Naive B cell (primary cell): ENCODE measurements at regions not wholly inside any gene's neighbourhood (a gene's known extent, or its start where the extent isn't known, plus 50 kb on each side); places are given as distances from the start of the nearest gene placed in this dataset.

Experiments used
- ATAC-seq, 2 donors: fragments of 150-1000 bp; cut with Tn5 transposase; 2 replicates each; pipeline ENCODE4 v1.10.0; 2021; ENCODE audit warnings: low read depth in 2 of 2, mild to moderate bottlenecking in 2 of 2, moderate library complexity in 2 of 2
- DNase-seq: peaks from one replicate; pipeline ENCODE4 v3.0.0; 2022
- H3K27ac Mint-ChIP-seq, 6 donors: one replicate each; pipeline ENCODE4 v1.8.0; 2020 to 2022; ENCODE audit warnings: mild to moderate bottlenecking in 6 of 6, mixed read lengths in 6 of 6, moderate library complexity in 5 of 6, inconsistent platforms in 2 of 6
- H3K27me3 Mint-ChIP-seq, 3 donors: one replicate each; pipeline ENCODE4 v1.8.0; 2021 to 2022; ENCODE audit warnings: mixed read lengths in 3 of 3, mild to moderate bottlenecking in 1 of 3
- H3K36me3 Mint-ChIP-seq, 2 donors: one replicate each; pipeline ENCODE4 v1.8.0; 2020 to 2022; ENCODE audit warnings: mixed read lengths in 2 of 2, inconsistent platforms in 1 of 2, mild to moderate bottlenecking in 1 of 2
- H3K4me1 Mint-ChIP-seq, 3 donors: one replicate each; pipeline ENCODE4 v1.8.0; 2020 to 2022; ENCODE audit warnings: mixed read lengths in 3 of 3, inconsistent platforms in 1 of 3, mild to moderate bottlenecking in 1 of 3, moderate library complexity in 1 of 3
- H3K4me3 Mint-ChIP-seq, 8 donors: one replicate each; pipeline ENCODE4 v1.8.0; 2020 to 2022; ENCODE audit warnings: mild to moderate bottlenecking in 8 of 8, mixed read lengths in 8 of 8, moderate library complexity in 8 of 8, inconsistent platforms in 2 of 8
- H3K9me3 Mint-ChIP-seq, 7 donors: one replicate each; pipeline ENCODE4 v1.8.0; 2020 to 2022; ENCODE audit warnings: mixed read lengths in 7 of 7, mild to moderate bottlenecking in 5 of 7, inconsistent platforms in 2 of 7, moderate library complexity in 1 of 7

DNA sequence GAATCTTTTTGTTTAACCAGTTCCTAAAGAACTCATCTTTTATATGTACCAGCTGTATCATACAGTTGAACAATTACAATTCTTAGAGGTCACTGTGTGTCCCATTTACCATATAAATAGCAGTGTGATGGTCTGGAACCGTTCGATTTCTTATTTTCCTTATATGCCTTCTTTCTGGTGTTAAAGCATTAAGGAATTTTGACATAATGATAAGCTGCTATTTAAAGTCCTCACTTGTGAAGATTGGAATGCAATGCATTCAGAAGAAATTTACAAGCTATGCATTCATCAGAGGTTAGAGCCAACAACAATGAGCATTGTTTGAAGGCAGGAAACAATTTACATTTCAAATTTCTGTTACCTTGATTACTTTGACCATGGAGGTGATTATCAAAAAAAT lies 80.0 kb upstream of the PRICKLE1 start:
- Mint-ChIP-seq H3K9me3 (peaks cover 0 to 8% (median 0%) of the 10 kb centered on the region in 7 donors), H3K36me3 (no peaks in the 10 kb centered on the region), H3K27ac (no peak overlapping the region), H3K4me3 (no peak overlapping the region), H3K27me3 (peaks cover 0 to 17% (median 9%) of the 10 kb centered on the region in 3 donors), H3K4me1 (no peaks in the 10 kb centered on the region)
- DNase-seq, result no peak
- no peak for ATAC-seq

DNA sequence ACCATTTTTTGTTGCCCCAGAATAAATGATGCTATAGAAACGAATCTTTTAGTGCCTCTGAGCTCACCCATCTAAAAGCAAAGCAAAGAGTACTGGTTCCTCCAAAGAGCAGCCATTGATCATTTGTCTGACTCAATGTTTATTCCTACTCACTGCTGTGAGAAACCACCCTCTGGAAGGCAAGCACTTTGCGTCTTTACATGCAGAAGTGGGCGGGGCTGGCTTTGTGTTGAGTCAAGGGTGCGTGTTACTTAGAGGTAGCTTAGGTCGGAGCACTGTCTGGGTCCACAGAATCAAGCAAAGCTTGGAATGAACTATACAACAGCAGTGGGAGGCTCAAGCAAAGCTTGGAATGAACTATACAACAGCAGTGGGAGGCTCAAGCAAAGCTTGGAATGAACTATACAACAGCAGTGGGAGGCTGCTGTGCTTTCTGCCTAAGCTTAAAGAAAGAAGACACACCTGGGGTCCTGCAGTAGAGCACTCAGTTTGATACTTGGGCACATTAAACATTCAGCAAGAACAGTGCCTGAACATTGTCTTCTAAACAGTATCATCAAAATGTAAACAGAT lies 77.2 kb upstream of the PRICKLE1 start:
- no peaks in the 10 kb centered on the region for H3K9me3 Mint-ChIP-seq
- ATAC-seq, result no peak
- H3K4me3 Mint-ChIP-seq, result no peak overlapping the region
- DNase-seq, result no peak
- no peaks in the 10 kb centered on the region for H3K4me1 Mint-ChIP-seq
- H3K27me3 Mint-ChIP-seq, result peaks cover 0 to 17% (median 14%) of the 10 kb centered on the region in 3 donors
- no peaks in the 10 kb centered on the region for H3K36me3 Mint-ChIP-seq
- H3K27ac Mint-ChIP-seq, result no peak overlapping the region

DNA sequence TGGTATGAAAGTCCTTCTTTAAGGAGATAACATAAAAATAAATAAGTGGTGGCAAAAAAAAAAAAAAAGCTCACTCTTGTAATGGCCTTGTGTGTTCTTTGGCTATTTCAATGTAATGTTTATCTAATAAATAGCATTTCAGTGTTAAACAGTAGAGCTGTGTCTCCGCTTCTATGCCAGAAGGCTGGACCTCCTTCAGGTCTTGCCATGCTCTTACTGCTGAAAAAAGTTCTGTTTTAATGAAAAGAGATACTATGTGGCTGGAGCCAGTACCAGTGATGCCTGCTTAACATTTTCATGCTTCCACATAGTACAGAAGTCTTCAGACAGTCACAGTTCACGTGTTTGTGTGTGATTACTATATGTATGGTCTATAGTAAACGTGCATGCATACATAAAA lies 74.1 kb upstream of the PRICKLE1 start:
- Mint-ChIP-seq H3K4me1 (no peaks in the 10 kb centered on the region), H3K4me3 (no peak overlapping the region), H3K36me3 (peaks cover 0 to 5% of the 10 kb centered on the region in 2 donors), H3K27me3 (peaks cover 0 to 17% (median 14%) of the 10 kb centered on the region in 3 donors), H3K27ac (no peak overlapping the region), H3K9me3 (peaks cover 0 to 15% (median 7%) of the 10 kb centered on the region in 7 donors)
- ATAC-seq (no peak), DNase-seq (no peak)

DNA sequence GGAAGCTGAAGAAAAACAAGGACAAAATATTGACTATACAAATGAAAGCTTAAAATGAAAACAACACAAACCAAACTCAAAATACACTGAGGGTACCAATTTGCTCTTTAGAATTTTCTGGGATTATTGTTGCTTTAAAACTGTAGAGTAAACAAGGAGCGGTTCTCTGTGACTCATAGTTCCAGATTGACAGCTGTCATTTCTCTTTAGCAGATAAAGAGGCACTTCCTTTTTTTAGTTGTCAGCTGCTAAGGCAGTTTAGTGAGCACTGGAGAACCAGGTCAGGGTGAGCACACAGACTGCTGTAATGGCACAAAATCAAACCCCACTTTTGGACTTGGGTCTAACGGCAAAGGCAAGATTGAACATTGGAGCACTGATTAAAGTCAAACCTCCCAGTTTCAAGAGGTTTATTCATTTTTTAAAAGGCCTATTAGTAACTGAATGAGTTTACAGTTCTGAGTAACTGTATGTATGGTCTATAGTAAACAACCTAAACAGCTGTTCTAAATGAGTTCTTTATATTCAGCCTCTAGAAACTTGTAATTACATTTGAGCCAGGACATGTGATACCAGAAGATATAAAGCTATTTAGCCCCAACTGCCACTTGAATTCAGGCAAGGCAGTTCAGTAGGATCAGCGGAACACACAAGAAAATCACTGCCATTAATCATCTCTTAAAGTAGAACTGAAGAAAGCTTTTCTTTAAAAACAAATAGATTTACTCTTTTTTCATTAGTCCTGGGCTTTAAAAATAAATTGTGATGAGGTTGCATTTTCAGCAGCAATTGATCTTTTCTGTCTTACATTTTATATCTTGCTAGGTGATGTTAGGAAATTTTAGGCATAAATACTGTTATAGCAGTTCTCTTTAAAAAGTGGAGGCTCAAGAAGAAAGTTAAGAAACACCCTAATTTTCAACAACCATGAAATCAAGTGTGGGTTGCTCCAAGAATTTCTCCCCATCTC lies 71.7 kb upstream of the PRICKLE1 start:
- DNase-seq (no peak), ATAC-seq (no peak)
- Mint-ChIP-seq H3K9me3 (peaks cover 0 to 21% (median 10%) of the 10 kb centered on the region in 7 donors), H3K4me3 (no peak overlapping the region), H3K4me1 (no peaks in the 10 kb centered on the region), H3K27me3 (peaks cover 0 to 14% (median 12%) of the 10 kb centered on the region in 3 donors), H3K27ac (no peak overlapping the region), H3K36me3 (peaks cover 0 to 5% of the 10 kb centered on the region in 2 donors)

DNA sequence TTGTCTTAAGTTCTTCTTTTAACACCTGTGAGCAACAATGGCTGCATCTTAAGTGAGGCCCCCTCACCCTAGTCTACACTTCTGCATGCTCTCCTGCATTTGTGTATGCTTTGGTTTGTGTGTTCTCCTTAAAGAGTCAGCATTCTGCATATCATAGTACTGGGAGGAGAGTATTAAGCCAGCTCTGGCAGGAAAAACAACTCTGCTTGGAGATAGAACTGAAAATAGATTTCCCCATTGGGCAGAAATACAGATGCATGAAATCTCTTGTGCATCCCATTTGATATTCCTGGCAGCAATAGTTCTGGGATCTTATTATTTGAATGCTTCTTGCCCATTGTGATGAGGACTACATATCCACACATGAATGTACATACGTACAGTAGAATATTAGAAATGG lies 70.6 kb upstream of the PRICKLE1 start:
- Mint-ChIP-seq H3K9me3 (peaks cover 0 to 21% (median 10%) of the 10 kb centered on the region in 7 donors), H3K27me3 (peaks cover 0 to 14% (median 9%) of the 10 kb centered on the region in 3 donors), H3K4me1 (no peaks in the 10 kb centered on the region), H3K27ac (no peak overlapping the region), H3K4me3 (no peak overlapping the region), H3K36me3 (peaks cover 0 to 5% of the 10 kb centered on the region in 2 donors)
- ATAC-seq, result no peak
- DNase-seq, result no peak

DNA sequence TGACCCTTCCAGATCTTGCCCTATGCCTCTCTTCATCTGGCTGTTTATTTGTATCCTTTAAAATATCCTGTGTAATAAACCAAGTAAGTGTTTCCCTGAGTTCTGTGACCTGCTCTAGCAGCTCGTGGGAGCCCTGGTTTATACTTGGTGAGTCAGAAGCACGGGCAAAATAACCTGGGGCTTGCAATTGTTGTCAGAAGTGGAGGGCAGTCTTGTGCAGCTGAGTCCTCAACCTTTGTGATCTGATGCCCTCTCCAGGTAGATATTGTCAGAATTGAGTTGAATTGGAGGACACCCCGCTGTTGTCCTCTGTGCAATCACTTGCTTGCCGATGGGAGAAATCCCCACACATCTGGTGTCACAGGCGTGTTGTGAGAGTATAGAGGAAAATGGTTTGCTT lies 62.5 kb upstream of the PRICKLE1 start:
- ATAC-seq, result no peak
- no peaks in the 10 kb centered on the region for H3K4me1 Mint-ChIP-seq
- peaks cover 0 to 4% (median 0%) of the 10 kb centered on the region in 3 donors for H3K27me3 Mint-ChIP-seq
- H3K9me3 Mint-ChIP-seq, result peaks cover 0 to 9% (median 0%) of the 10 kb centered on the region in 7 donors
- no peaks in the 10 kb centered on the region for H3K36me3 Mint-ChIP-seq
- DNase-seq, result no peak
- no peak overlapping the region for H3K27ac Mint-ChIP-seq
- no peak overlapping the region for H3K4me3 Mint-ChIP-seq

DNA sequence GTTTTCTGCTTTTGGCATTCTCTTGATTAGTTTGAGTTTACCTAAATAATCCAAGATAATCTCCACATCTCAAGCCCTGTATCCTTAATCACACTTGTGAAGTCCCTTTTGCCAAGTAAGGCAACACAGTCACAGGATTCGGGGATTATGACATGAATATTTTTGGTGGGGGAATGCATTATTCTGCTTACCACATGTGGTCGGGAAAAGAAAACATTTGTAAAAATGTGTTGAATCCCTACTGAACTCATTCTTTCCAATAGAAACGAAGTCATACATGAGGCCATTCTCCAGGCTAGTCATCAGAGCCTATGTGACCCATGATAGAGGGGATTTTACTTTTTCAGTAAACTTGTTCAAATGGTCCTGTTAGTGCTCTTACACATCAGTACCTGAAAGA lies 58.5 kb upstream of the PRICKLE1 start:
- DNase-seq (no peak), ATAC-seq (no peak)
- no peaks in the 10 kb centered on the region for H3K4me1 Mint-ChIP-seq
- peaks cover 0 to 5% (median 4%) of the 10 kb centered on the region in 3 donors for H3K27me3 Mint-ChIP-seq
- H3K36me3 Mint-ChIP-seq, result no peaks in the 10 kb centered on the region
- no peak overlapping the region for H3K27ac Mint-ChIP-seq
- H3K9me3 Mint-ChIP-seq, result peaks cover 0 to 6% (median 0%) of the 10 kb centered on the region in 7 donors
- H3K4me3 Mint-ChIP-seq, result no peak overlapping the region

DNA sequence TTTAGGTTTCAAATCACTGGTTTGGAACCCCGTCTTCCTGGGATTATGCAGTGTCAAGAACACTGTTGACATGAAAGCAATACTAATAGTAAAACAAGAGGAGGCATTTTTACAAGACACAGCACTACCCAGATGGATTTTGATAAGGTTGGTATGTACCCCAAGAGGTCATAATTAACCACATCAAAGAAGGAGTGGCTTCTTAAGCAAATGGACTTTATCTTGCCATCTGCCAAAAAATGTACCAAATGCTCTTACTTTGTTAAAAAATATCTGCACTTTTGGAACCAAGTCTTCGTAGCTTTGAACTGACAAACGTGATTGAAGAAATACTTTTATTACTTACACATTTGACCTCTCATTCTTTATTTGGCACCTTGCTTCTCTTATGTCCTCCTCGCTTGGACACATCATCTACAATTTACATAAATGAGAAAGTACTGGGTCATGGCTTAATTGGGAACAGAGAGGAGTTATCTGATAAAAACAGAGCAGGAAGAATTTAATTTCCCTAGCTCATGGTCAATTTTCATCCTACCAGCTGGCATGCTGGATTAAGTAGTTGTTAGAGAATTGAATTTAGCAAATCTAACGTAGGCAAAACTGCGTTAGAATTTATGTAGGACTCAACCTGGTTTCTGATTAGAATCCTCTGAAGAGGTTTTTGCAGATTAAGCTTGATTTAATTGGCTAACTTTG lies 54.5 kb upstream of the PRICKLE1 start:
- no peak for ATAC-seq
- H3K4me1 Mint-ChIP-seq, result no peaks in the 10 kb centered on the region
- no peak for DNase-seq
- H3K36me3 Mint-ChIP-seq, result no peaks in the 10 kb centered on the region
- H3K9me3 Mint-ChIP-seq, result no peaks in the 10 kb centered on the region
- peak overlapping the region in 1 of 6 donors; percentile 12 for H3K27ac Mint-ChIP-seq
- peaks cover 3 to 5% (median 5%) of the 10 kb centered on the region in 3 donors for H3K27me3 Mint-ChIP-seq
- H3K4me3 Mint-ChIP-seq, result no peak overlapping the region

DNA sequence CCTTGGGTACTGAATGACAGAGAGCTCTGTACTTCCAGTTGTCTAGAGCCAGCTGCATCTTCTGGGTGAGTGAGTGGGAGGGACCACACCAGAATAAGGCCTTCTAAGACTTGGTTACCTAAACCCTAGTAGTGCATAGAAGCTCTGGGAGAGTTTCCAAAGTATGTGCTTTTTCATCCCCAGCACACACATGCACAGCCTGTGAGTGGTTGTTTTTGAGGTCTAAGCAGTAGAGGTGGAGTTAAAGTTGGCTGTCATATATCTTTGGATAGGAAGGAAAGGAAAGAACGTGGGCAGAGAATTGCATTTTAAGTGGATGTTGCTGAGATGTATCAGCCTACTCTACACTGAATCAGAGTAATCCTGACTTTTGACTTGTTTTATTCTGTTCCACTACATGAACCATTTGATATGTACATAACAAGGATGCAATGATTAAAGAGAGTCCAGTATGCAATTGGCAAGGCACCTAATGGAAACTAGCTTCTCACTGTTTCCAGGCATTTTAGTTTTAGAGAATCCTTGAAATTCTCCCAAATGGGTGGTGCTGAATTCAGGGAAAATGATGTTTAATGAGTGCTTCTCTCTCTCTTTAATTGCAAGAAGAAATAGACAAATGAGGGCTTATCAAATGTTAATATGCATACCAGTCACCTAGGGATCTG lies 51.8 kb upstream of the PRICKLE1 start:
- DNase-seq (no peak), ATAC-seq (no peak)
- Mint-ChIP-seq H3K4me3 (no peak overlapping the region), H3K4me1 (no peaks in the 10 kb centered on the region), H3K36me3 (no peaks in the 10 kb centered on the region), H3K27me3 (peaks cover 5 to 14% (median 11%) of the 10 kb centered on the region in 3 donors), H3K27ac (no peak overlapping the region), H3K9me3 (peaks cover 0 to 2% (median 0%) of the 10 kb centered on the region in 7 donors)

DNA sequence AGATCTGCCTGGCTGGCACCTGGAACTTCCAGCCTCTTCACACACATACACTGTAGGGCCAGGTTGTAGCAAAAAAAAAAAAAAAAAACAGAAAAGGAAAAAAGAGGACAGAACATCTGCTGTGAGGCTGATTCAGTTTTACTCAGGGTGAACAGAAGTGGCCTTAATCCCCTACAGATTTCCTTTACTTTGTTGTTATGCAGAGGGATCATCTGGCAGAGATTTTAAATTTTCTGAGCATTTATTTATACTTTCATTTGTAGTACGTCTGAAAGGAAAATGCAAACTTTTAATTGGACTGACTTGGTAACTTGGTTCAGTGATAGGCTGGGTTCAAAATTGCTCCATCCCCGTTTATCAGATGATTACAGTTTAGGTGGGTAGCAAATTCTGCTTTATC lies 50.8 kb upstream of the PRICKLE1 start:
- Mint-ChIP-seq H3K4me1 (no peaks in the 10 kb centered on the region), H3K27ac (no peak overlapping the region), H3K36me3 (no peaks in the 10 kb centered on the region), H3K9me3 (peaks cover 0 to 2% (median 0%) of the 10 kb centered on the region in 7 donors), H3K27me3 (peaks cover 5 to 14% (median 11%) of the 10 kb centered on the region in 3 donors), H3K4me3 (no peak overlapping the region)
- ATAC-seq (no peak), DNase-seq (no peak)

DNA sequence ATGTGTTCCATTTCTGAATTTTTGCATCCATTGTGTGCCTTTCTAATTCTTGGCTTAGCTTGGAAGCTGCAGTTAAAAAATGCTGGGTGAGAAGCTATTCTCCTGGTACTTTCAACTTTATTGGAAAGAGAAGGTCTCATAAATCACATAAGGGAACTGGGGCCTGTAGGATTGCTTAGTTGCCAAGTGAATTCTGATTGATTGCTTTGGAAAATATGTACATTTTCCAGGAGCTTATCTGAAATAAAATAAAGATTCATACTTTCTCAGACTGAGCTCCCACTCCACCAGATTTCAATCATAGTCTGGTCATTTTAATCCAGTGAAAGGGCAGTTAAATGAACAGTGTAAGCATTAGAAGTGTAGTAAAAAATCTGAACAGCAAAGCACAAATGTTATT lies 50.0 kb upstream of the PRICKLE1 start:
- DNase-seq, result no peak
- ATAC-seq, result no peak
- H3K4me1 Mint-ChIP-seq, result no peaks in the 10 kb centered on the region
- no peak overlapping the region for H3K4me3 Mint-ChIP-seq
- peaks cover 0 to 2% (median 0%) of the 10 kb centered on the region in 7 donors for H3K9me3 Mint-ChIP-seq
- H3K36me3 Mint-ChIP-seq, result no peaks in the 10 kb centered on the region
- H3K27ac Mint-ChIP-seq, result no peak overlapping the region
- H3K27me3 Mint-ChIP-seq, result peaks cover 5 to 14% (median 11%) of the 10 kb centered on the region in 3 donors
